Smooth muscle cell (in vitro differentiated cells): ENCODE measurements at regions not wholly inside any gene's neighbourhood (a gene's known extent, or its start where the extent isn't known, plus 50 kb on each side); places are given as distances from the start of the nearest gene placed in this dataset.

ENCODE experiments used
- DNase-seq: peaks from one replicate; lab custom pipeline; 2025; ENCODE audit not compliant: unreplicated experiment; lab: John Stamatoyannopoulos, UW
- H2AFZ ChIP-seq: fragments of 200-600 bp; sonication (generic); 2 replicates; pipeline ENCODE4 v1.6.0; 2016; ENCODE audit warnings: antibody characterized with exemption, low read depth, mild to moderate bottlenecking
- H3F3A ChIP-seq: fragments of 200-600 bp; sonication (generic); 2 replicates; pipeline ENCODE4 v1.6.0; 2017; ENCODE audit warnings: antibody characterized with exemption, low read depth
- H3K27ac ChIP-seq: fragments of 200-600 bp; sonication (generic); 2 replicates; pipeline ENCODE4 v1.5.1; 2016; ENCODE audit warnings: low read depth, mild to moderate bottlenecking
- H3K27me3 ChIP-seq: fragments of 200-600 bp; sonication (generic); 2 replicates; pipeline ENCODE4 v1.6.1; 2016; ENCODE audit warnings: low read depth, mild to moderate bottlenecking
- H3K36me3 ChIP-seq: fragments of 200-600 bp; sonication (generic); 2 replicates; pipeline ENCODE4 v1.5.1; 2016; ENCODE audit warnings: low read depth
- H3K4me1 ChIP-seq: fragments of 200-600 bp; sonication (generic); 2 replicates; pipeline ENCODE4 v1.5.1; 2016; ENCODE audit warnings: low read depth
- H3K4me2 ChIP-seq: fragments of 200-600 bp; sonication (generic); 2 replicates; pipeline ENCODE4 v1.6.0; 2016; ENCODE audit warnings: mild to moderate bottlenecking
- H3K4me3 ChIP-seq: fragments of 200-600 bp; sonication (generic); 2 replicates; pipeline ENCODE4 v1.5.1; 2016; ENCODE audit warnings: mild to moderate bottlenecking
- H3K79me2 ChIP-seq: fragments of 200-600 bp; sonication (generic); 2 replicates; pipeline ENCODE4 v1.6.0; 2016; ENCODE audit warnings: low read depth, mild to moderate bottlenecking
- H3K9ac ChIP-seq: fragments of 200-600 bp; sonication (generic); 2 replicates; pipeline ENCODE4 v1.6.0; 2016; ENCODE audit warnings: low read depth
- H3K9me3 ChIP-seq: fragments of 200-600 bp; sonication (generic); replicated peaks from 2 replicates; pipeline ENCODE4 v1.5.1; 2016; ENCODE audit warnings: low read depth
- H4K20me1 ChIP-seq: fragments of 200-600 bp; sonication (generic); 2 replicates; pipeline ENCODE4 v1.6.0; 2016; ENCODE audit warnings: low read depth
- CTCF ChIP-seq: fragments of 200-600 bp; sonication (generic); IDR thresholded peaks from 2 replicates; pipeline ENCODE4 v1.5.1; 2017; ENCODE audit warnings: borderline replicate concordance, mild to moderate bottlenecking, antibody characterized with exemption; ENCODE audit not compliant: insufficient read depth, poor library complexity, severe bottlenecking
- WGBS: methylation state at CpG from one replicate; pipeline ENCODE4 v1.1.7; 2016; ENCODE audit warnings: low lambda C conversion rate; 5-methylcytosine and 5-hydroxymethylcytosine counted together

- no peaks in the 10 kb centered on the region for H3K36me3 ChIP-seq
- peak overlapping the region; percentile 65 for H3K27ac ChIP-seq
- no peaks in the 10 kb centered on the region for H3K27me3 ChIP-seq
- TF ChIP-seq CTCF, result no peak
- H3K79me2 ChIP-seq, result no peaks in the 10 kb centered on the region
- peaks cover 26% of the 10 kb centered on the region for H3F3A ChIP-seq
- H3K9ac ChIP-seq, result peak overlapping the region; percentile 4
- no peak overlapping the region for H3K4me3 ChIP-seq
- peaks cover 25% of the 10 kb centered on the region for H3K4me1 ChIP-seq
- H3K9me3 ChIP-seq, result no peaks in the 10 kb centered on the region
- WGBS, result 88% methylated on average over 17 of the region's 17 CpGs
- no peak for DNase-seq
- H2AFZ ChIP-seq, result no peak overlapping the region
- H4K20me1 ChIP-seq, result no peaks in the 10 kb centered on the region
- peak overlapping the region; percentile 6 for H3K4me2 ChIP-seq
Measured at GRCh38 chrX:39758791-39759525, 338.8 kb downstream of the BCOR start.

- H3K27me3 ChIP-seq, result no peaks in the 10 kb centered on the region
- H3K4me1 ChIP-seq, result peaks cover 23% of the 10 kb centered on the region
- H3K4me3 ChIP-seq, result no peak overlapping the region
- TF ChIP-seq CTCF, result no peak
- H2AFZ ChIP-seq, result no peak overlapping the region
- peaks cover 24% of the 10 kb centered on the region for H3F3A ChIP-seq
- no peaks in the 10 kb centered on the region for H3K9me3 ChIP-seq
- H3K36me3 ChIP-seq, result no peaks in the 10 kb centered on the region
- peak overlapping the region; percentile 6 for H3K4me2 ChIP-seq
- H3K27ac ChIP-seq, result peak overlapping the region; percentile 65
- no peaks in the 10 kb centered on the region for H3K79me2 ChIP-seq
- no peaks in the 10 kb centered on the region for H4K20me1 ChIP-seq
- peak overlapping the region; percentile 4 for H3K9ac ChIP-seq
- WGBS, result 32% methylated on average over 15 of the region's 15 CpGs
- peak; percentile 10 for DNase-seq
Measured at GRCh38 chrX:39759526-39760224, 338.1 kb downstream of the BCOR start.

- H3K27me3 ChIP-seq, result no peaks in the 10 kb centered on the region
- no peak overlapping the region for H3K9ac ChIP-seq
- H3K79me2 ChIP-seq, result no peaks in the 10 kb centered on the region
- H3K4me3 ChIP-seq, result no peak overlapping the region
- H3F3A ChIP-seq, result peaks cover 21% of the 10 kb centered on the region
- H2AFZ ChIP-seq, result no peak overlapping the region
- 68% methylated on average over 3 of the region's 3 CpGs for WGBS
- no peak for DNase-seq
- peak overlapping the region; percentile 6 for H3K4me2 ChIP-seq
- peaks cover 13% of the 10 kb centered on the region for H3K4me1 ChIP-seq
- no peaks in the 10 kb centered on the region for H4K20me1 ChIP-seq
- no peaks in the 10 kb centered on the region for H3K36me3 ChIP-seq
- no peaks in the 10 kb centered on the region for H3K9me3 ChIP-seq
- H3K27ac ChIP-seq, result peak overlapping the region; percentile 65
- TF ChIP-seq CTCF, result no peak
Measured at GRCh38 chrX:39760930-39761329, 336.8 kb downstream of the BCOR start.
